GM18507 (cell line): ENCODE measurements at regions not wholly inside any gene's neighbourhood (a gene's known extent, or its start where the extent isn't known, plus 50 kb on each side); places are given as distances from the start of the nearest gene placed in this dataset.

Source experiments
- DNase-seq: peaks from one replicate; pipeline ENCODE4 v3.0.0; 2011; ENCODE audit warnings: low read depth; ENCODE audit not compliant: insufficient read length; ENCODE audit errors: extremely low spot score
- FAIRE-seq: peaks from 2 replicates; lab custom pipeline; 2011; peaks lifted over from hg19 to GRCh38; lab: Jason Lieb, UNC

DNA sequence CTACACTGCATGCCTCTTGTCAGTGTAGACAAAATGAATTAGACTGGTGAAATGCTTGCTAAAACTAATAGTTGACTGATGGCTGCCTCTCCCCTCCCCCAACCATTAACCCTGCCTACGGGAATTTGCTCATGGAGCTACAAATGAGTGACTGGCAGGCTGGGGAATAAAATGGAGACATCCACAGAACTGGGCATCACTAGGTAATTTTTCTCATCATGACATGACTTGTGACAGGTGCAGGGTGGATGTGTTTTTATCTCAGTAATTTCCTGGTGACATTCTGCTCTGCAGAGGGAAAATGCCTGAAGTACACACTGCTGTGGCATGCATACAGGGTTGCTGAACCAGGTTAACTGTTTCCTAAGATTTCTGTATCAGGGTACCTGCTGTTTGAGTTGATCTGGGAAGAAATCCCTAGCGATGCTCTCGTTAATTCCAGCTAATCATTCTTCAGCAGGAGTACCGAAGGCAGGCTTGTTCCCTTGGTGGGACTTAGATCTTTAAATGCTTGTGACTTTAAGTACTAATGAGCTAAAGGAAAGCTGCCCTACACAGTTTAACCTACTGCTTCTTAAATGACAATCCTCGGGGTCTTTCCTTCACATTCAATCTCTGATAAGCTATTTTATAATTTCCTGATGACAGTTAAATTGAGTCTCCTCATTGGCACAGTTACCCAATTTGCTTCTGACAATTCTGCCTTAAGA, 376.3 kb upstream of the LCORL start:
- FAIRE-seq, result no peak

DNA sequence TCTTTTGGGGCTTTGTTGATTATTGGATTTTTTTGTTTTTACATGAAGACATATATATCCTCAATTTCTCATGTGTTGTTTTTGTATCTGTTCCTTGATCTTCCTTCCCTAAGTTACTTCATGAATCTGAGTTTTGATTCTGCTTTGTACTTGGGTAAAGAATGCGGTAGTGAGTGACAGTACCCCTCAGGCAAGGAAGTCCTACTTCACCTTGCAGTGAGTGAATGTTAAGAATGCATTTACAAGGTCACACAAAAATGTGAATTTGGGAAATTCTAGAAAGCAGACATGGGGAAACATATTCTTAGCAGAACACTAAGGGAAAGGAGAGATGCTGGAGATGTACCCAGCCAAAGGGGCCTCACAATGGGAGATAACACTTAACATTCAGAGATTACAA, 373.1 kb upstream of the LCORL start:
- no peak for FAIRE-seq

More for the DNA sequence above, 376.3 kb upstream of the LCORL start:
- DNase-seq, result no peak

DNA sequence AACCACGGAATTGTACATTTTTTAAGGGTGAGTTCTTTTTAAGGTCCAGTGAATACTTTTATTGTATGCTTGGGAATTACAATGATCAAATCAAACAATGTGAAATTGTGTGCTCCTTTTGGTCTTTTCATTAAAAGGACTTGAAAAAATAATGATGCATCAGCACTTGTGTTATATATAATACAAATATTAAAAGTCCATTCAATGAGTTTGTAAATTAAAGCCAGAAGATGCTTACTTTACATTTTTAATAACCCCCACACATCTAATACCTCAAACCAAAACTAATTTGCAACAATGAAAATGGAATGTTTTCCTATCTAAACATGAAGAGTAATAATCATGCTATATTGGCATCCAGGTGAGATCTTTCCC, 369.8 kb upstream of the LCORL start:
- no peak for DNase-seq
- FAIRE-seq, result no peak

More for the DNA sequence above, 373.1 kb upstream of the LCORL start:
- no peak for DNase-seq

DNA sequence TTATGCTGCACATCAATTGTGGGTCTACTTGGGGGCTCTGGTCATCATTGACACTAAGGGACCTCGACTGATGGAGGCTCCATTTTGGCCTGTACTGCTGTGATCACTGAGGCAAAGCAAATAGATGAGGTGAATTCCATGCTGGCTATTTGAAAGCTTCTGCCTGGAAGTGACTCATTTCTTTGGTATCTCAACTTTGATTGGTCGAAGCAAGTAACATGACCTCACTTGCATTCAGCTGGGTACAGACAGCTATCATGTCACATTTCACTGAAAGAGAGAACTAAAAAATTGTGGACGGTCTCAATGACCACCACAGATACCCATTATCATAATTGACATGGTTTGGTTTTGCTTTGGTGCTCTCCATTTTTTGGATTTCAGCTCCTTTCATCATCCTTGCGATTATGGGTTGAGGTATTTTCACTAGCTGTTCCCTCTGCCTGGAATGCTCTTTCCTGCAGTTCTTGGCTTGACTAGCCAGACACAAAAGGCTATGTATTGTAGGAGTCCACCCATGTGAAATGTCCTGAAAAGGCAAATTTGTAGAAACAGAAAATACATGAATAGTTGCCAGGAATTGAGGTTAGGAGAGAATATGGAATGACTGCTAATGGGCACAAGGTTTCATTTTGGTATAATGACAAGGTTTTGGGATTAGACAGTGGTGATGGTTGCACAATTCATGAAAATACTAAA, 369.2 kb upstream of the LCORL start:
- DNase-seq (no peak), FAIRE-seq (no peak)

DNA sequence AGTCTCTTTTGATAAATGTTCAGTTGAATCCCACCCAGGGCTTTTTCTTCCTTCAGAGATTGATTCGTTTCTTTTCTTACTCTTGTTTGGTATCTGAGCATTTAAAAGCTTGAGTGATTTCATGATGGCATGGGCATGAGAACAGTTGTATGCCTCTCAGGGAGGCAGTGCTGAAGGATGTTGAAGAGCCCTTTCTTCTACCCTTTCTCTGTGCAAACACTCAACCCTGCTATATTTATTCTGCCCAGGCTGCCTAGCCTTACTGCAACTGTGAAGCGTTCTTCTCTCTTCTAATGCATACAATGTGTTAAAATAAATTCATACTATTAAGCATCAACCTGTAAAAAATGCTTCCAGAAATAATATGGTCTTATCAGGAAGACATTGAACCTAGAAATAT, 367.6 kb upstream of the LCORL start:
- FAIRE-seq (no peak), DNase-seq (no peak)

DNA sequence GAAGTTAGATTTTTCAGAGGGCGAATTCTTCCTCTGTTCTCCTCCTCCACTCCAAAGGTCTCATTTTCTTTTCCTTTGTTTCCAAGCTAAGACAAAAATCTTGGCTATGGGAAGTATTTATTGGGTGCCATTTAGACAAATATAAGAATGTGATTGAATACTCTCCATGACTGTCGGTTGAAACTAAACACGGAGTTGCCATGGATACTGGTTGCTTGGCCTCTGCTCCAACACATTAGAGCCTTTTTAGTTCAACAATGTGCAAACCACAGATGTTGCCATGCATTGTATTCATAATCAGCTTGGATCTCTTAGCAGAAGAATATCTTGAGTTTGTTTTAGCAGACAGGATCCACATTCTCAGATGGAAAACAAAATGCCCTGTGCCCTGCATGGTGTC, 366.5 kb upstream of the LCORL start:
- no peak for FAIRE-seq
- no peak for DNase-seq

DNA sequence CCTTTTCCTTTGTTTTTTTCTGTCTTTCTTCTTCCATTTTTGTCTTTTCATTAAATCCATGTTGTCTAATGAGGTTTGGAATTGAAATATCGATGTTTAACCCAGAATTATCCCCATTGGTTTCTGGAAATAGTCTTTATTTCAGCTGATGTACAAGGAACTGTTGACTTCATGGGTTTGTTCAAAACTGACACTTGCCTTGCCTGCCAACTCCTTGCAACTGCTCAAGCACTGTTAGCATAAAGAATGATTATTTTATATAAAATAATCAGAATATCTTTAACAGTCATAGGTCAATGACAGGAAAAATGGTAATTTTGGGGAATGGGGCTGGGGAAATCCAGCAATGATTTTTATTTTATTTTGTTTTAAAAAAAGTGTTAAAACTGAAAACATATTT, 359.6 kb upstream of the LCORL start:
- DNase-seq (no peak), FAIRE-seq (no peak)

DNA sequence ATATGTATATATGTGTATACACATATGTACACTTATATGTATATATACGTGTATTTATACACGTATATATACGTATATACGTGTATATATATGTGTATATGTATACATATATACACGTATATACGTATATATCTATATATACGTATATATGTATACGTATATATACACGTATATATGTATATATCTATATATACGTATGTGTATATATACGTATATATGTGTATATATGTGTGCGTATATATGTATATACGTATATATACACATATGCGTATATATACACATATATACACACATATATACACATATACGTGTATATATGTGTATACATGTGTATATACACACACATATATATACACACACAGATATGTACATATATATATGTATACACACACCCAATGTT, 348.0 kb upstream of the LCORL start:
- FAIRE-seq (no peak), DNase-seq (no peak)

DNA sequence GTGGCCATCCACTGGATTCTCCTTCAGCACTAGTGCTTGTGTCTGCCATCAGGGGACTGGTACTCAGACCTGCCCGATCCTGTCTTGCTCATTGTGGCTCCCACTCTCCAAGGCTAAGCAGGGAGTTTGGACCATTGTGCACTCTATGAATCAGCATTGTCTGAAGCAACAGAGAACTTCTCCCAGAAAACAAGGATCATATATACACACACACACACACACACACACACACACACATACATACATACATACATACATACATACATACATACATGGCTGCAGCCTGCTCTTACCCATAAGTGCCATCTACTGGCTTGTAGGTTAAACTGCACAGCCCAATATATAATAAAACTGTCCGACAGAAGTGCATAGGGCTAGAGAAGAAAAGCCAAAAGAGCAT, 345.3 kb upstream of the LCORL start:
- FAIRE-seq, result peak; percentile 26
- DNase-seq, result no peak

DNA sequence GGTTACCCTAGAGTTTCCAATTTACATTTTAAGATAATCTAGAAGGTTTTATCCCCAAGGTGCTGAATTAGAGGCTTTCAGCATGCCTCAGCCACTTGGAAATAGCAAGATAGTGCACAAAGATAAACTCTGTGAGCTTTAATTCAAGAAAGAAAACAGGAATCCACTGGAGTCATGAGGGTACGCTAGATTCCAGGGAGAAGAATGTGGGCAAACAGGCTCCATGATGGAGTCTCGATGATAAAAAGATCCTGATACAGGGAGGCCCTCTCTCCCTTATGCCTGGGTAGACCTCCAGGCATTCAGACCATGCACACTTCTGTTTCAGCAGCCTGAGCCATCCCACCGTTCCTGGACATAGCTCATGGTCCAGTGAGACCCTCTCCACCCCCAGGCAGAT, 344.6 kb upstream of the LCORL start:
- FAIRE-seq (no peak), DNase-seq (no peak)

DNA sequence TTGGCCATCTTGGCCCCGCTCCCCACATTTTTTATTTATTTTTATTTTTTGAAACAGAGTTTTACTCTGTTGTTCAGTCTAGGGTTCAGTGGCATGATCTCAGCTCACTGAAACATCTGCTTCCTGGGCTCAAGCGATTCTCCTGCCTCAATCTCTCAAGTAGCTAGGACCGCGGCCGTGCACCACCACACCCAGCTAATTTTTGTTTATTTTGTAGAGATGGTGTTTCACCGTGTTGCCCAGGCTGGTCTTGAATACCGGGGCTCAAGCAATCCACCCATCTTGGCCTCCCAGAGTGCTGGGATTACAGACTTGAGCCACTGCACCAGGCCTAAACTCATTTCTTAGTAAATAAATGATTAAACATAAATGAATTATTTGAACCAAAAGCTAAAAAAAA, 322.0 kb upstream of the LCORL start:
- no peak for DNase-seq
- no peak for FAIRE-seq

DNA sequence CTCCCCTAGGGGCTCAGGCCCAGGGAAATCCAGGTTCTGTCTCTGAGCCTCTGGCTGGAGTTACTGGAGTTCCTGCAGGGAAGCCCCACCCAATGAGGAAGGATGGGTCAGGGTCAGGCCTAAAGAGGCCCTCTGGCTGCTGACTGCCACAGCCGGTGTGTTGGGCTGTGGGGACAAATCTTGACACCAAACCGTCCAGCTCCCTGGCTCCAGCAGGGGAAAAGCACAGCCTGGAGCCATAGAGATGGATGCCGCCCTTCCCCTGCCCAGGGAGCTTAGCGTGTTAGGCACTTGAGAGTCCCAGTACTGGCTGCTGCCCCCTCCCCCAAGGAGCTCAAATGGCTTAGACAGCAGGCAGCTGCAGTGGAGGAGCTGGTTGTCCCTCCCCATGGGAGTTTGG, 321.3 kb upstream of the LCORL start:
- FAIRE-seq, result no peak
- no peak for DNase-seq

DNA sequence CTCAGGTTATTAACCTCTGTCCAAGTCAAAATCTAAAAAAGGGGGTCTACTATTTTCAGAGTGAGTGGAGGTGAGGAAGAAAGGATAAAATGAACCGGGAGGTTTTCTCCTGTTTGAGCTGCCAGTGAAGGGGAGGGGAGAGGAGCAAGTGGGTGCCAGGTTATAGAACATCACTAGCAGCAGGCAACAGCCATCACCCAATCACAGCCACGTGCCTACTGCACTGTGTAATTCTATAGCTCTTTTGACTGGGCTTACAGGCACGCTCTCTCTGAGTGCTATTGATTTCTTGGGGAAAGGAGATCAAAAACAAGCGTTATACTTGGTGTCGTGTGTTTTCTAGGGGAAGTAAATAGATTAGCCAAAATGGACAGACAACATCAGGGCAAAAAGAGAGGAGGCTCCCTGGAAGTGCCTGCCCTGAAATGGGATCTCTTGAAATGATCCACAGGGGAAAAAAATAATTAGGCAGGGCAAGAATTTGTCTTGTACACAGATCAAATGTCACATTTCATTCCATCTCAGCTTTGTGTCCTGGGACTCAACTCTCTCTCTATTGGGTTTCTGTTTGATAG, 300.5 kb upstream of the LCORL start:
- DNase-seq (no peak), FAIRE-seq (no peak)

DNA sequence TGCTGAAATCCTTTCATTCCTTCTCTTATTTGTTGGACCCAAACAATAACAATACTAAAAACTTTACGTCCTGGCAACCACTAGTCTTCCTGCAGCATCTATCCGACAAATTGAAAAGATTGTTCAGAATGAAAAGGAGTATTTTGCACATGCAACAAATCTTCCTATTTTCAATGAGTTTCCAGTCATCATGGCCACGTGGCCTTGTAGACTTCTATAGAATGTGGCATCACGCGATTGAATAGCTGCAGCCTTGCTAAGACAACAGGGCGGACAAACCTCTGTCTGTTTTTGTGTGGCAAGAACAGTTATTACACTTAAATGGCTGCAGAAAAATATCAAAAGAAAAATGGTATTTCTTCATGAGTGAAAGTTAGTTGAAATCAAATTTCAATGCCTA, 297.9 kb upstream of the LCORL start:
- no peak for DNase-seq
- no peak for FAIRE-seq

DNA sequence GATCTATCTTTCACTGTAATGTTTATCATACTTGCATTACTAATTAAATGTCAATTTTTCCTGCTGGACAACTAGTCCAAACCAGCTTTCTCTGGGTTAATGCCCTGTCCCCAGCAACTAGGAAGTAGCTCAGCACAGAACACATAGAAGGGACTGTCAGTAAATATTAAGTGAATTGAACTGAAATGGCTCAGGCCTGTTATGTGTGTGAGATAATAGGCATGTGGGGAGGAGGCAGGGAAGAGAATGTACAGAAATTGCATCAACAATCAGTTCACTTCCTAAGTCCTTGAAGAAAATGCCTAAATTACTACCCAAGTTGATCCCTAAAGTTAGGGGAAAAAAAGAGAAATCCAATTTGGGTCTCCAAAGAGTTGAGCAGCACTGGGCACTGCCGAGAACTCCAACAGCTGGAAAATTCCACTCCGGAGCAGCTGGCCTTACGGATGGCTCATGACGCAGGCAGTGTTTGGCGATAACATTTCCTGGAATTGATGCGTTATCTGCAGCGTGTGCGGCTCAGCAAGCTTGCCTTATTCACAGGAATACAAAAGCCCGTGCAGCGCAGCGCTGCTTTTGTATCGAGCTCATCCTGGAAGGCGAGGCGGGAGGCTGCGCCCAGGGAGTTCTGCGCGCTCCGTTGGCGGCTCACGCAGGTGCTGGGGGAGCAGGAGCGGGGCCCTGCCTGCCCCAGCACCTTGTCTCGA, 297.3 kb upstream of the LCORL start:
- DNase-seq (no peak), FAIRE-seq (no peak)

DNA sequence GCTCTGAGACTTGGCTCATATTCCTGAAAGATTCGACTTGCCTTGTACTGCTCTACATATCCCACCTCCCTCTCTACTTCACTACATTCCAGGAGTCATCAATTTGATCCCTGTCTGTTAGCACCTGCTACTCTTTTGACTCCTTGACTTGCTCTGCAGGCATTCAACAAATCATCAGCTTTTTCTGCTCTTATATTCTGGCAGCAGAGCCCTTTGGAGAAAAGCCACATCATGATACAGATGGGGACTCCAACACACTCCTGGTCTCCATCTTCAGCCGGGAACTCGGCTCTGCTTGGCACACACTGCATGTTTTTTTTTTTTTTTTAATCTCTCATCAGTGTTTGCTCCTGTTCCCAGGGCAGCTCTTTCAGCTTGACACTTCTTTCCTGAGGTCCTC, 293.2 kb upstream of the LCORL start:
- no peak for FAIRE-seq
- no peak for DNase-seq

DNA sequence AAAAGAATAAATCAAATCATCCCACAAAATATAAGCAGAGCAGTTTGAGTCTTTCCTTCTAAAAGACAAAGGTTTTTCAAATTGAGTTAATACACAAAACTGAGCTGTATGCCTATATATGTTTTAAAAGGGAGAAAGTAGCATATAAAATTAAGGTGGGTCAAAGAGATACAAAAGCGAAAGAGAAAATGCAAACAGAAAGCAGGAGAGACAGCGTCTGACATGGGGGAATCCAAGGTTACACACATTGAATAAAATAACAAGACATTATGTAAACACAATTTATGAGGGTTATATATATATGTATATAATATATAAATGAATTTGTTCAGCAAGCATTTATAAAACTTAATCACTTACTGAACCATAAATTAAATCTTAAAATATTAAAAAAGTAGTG, 276.1 kb upstream of the LCORL start:
- FAIRE-seq, result no peak
- no peak for DNase-seq

DNA sequence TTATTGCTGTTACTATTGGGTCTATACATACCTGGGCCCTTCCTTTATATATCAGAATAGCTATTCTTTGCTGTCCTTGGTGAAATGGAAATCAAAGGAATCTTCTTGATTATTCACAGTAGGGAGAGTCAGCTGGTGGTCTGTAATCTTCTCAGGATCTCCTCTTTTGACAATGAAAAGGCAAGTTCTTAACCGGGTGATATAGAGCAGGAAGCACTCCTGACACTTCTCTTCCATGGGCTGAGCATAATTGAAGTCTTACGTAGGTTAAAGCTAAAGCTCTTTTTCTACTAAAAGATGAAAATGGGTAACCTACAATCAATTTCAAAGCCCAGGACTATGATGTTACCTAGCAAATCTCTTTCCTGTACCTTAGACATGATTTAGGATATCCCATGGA, 274.9 kb upstream of the LCORL start:
- FAIRE-seq, result no peak
- no peak for DNase-seq

DNA sequence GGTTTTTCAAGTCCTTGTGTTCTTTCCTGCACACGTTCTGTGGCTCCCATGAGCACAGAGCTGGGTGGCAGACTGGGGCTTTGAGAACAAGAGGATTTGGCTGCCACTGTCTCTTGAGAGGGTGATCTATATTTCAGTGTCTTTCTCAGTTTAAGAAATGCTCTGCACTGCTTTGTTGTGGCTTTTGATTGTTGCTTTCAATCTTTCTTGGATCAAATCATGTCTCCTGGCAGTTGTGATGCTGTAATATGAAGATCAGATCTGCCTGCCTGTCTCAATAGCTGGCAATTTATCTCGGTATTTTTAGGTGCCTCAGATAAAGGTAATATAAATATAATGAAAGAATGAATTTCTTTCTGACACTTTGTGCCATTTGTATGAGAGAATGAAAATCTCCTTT, 273.3 kb upstream of the LCORL start:
- DNase-seq (no peak), FAIRE-seq (no peak)

DNA sequence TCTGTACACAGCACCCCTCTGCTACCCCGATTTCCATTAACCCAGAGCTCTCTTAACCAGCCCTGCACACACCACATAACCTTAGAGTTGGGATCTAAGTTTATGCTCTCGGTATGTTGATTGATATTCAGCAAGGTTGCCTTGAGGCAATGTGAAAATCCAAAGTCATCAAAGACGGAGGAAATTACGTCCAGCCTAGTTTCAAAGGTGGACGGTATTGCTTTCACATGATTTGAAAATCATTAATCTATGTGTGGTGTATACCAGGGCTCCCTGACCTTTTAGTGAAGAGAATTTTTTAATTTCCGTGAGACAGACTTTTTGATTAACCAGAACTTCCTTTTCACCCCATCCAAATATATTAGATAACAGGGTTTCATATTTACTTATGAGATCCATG, 272.5 kb upstream of the LCORL start:
- FAIRE-seq (no peak), DNase-seq (no peak)

DNA sequence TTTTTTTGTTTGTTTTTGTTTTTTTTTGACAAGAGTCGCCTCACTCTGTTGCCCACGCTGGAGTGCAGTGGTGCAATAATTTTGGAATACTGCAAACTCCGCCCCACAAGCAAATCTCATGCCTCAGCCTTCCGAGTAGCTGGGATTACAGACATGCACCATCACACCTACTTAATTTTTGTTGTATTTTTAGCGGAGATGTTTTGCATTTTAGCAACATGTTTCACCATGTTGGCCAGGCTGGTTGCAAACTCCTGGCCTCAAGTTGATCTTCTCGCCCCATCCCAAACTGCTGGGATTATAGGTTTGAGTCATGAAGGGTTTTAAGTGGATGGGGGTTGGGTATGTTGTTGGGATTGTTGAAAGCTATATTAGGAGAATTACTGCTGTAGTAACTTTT, 270.9 kb upstream of the LCORL start:
- FAIRE-seq, result no peak
- DNase-seq, result no peak
